Naive B cell (primary cell): ENCODE measurements at regions not wholly inside any gene's neighbourhood (a gene's known extent, or its start where the extent isn't known, plus 50 kb on each side); places are given as distances from the start of the nearest gene placed in this dataset.
A peak's percentile ranks its signal among the peaks of the same experiment; 100 is the strongest.
"Not testable (repeated sequence)": the region's sequence is repeated elsewhere in the genome, so short reads cannot be mapped to it uniquely, and the experiment has no call there.

Source experiments
- ATAC-seq, 2 donors: fragments of 150-1000 bp; cut with Tn5 transposase; 2 replicates each; pipeline ENCODE4 v1.10.0; 2021; ENCODE audit warnings: low read depth in 2 of 2, mild to moderate bottlenecking in 2 of 2, moderate library complexity in 2 of 2
- DNase-seq: peaks from one replicate; pipeline ENCODE4 v3.0.0; 2022
- H3K27ac Mint-ChIP-seq, 6 donors: one replicate each; pipeline ENCODE4 v1.8.0; 2020 to 2022; ENCODE audit warnings: mild to moderate bottlenecking in 6 of 6, mixed read lengths in 6 of 6, moderate library complexity in 5 of 6, inconsistent platforms in 2 of 6
- H3K27me3 Mint-ChIP-seq, 3 donors: one replicate each; pipeline ENCODE4 v1.8.0; 2021 to 2022; ENCODE audit warnings: mixed read lengths in 3 of 3, mild to moderate bottlenecking in 1 of 3
- H3K36me3 Mint-ChIP-seq, 2 donors: one replicate each; pipeline ENCODE4 v1.8.0; 2020 to 2022; ENCODE audit warnings: mixed read lengths in 2 of 2, inconsistent platforms in 1 of 2, mild to moderate bottlenecking in 1 of 2
- H3K4me1 Mint-ChIP-seq, 3 donors: one replicate each; pipeline ENCODE4 v1.8.0; 2020 to 2022; ENCODE audit warnings: mixed read lengths in 3 of 3, inconsistent platforms in 1 of 3, mild to moderate bottlenecking in 1 of 3, moderate library complexity in 1 of 3
- H3K4me3 Mint-ChIP-seq, 8 donors: one replicate each; pipeline ENCODE4 v1.8.0; 2020 to 2022; ENCODE audit warnings: mild to moderate bottlenecking in 8 of 8, mixed read lengths in 8 of 8, moderate library complexity in 8 of 8, inconsistent platforms in 2 of 8
- H3K9me3 Mint-ChIP-seq, 7 donors: one replicate each; pipeline ENCODE4 v1.8.0; 2020 to 2022; ENCODE audit warnings: mixed read lengths in 7 of 7, mild to moderate bottlenecking in 5 of 7, inconsistent platforms in 2 of 7, moderate library complexity in 1 of 7

DNA sequence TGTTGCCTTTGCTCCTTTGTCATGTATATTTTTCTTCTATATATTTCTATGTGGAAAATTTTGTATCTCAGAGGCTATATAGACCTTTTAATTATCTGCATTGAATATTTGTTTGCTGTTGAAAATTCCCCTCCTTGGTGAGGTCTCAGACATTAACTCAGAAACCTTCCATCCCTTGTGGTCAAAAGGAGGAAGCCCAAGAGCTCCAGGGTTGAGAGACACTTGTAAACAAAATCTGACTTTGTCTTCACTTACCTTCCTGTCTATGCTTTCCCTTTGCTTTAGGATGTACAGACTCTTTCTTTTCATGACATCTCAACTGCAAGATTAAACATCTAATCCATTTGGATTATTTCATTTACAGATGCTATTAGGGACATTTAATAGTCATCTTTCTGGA lies 157.5 kb downstream of the PCDH20 start:
- peaks cover 0 to 7% (median 1%) of the 10 kb centered on the region in 7 donors for H3K9me3 Mint-ChIP-seq
- ATAC-seq (no peak), DNase-seq (no peak)
- H3K27ac Mint-ChIP-seq, result no peak overlapping the region
- no peaks in the 10 kb centered on the region for H3K27me3 Mint-ChIP-seq
- H3K36me3 Mint-ChIP-seq, result no peaks in the 10 kb centered on the region
- no peak overlapping the region for H3K4me3 Mint-ChIP-seq
- no peaks in the 10 kb centered on the region for H3K4me1 Mint-ChIP-seq

DNA sequence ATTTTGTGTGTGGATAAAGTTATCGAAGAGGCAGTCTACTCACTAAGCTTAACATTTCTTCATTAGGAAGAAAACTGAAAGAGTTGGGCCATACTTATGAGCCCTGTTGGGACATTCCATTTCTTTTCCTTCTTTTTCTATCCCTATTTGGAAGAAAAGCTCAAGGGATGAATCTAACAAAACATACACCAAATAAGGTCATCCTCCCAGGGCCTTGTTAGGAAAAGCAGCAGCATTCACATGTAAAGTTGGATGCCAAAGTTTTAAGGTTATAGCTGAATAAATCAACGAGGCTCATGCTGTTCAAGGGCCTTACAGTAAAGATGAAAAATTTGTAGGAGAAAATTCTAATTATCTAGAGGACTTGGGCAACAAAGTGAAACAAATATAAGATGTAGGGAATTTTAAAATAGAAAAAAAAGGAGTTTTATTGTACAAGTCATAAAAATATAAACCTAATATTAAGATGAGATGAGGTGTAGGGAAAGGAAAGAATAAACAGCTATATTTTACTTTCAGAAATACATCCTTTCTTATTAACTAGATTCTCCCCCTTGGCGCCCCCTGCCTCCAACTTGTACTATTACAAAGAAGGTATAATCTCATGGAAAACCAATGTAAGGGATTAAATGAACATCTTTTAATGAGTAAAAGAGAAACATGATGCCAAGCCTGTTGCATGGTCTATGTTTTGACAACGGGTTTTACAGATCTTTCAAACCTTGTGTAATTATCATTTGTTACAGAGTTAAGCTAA lies 160.4 kb downstream of the PCDH20 start:
- ATAC-seq, result no peak
- Mint-ChIP-seq H3K4me3 (no peak overlapping the region), H3K36me3 (no peaks in the 10 kb centered on the region), H3K27me3 (no peaks in the 10 kb centered on the region), H3K4me1 (no peaks in the 10 kb centered on the region), H3K27ac (no peak overlapping the region), H3K9me3 (peaks cover 0 to 9% (median 3%) of the 10 kb centered on the region in 7 donors)
- DNase-seq, result no peak

DNA sequence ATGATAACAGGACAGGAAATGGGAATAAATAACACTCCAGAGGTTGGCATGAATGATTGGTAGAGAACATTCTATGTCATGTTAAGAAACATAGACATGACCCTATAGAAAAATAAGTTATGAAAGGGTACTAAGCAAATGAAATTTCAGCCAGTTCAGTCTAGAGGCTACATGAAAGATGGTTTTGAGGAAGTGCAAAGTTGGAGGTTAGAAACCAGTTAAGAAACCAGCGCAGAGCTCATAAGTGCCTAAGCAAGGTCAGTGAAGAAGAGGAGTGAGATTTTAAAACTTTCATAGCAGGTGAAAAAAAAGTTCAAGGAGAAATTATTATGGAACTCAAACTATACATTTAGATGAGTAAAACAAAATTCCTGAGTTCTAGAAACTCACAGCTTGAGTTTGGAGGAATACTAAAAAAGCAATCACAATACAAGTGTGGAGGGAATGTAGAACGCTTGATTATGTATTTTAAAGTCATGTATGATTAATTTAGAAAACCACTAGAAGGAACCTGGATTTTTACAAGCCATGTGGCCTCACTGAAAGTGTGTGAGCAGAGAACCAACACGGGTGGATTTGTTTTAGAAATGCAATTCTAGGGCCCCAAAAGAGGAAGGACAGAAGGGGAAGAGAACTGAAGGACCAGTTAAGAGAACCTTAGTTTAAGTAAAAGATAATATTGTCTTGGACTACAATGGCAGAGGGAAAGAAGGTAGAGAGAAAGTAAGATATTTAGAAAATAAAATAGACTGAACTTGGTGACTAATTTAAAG lies 162.4 kb downstream of the PCDH20 start:
- Mint-ChIP-seq H3K36me3 (no peaks in the 10 kb centered on the region), H3K4me3 (no peak overlapping the region), H3K9me3 (peaks cover 0 to 9% (median 3%) of the 10 kb centered on the region in 7 donors), H3K27me3 (no peaks in the 10 kb centered on the region), H3K4me1 (no peaks in the 10 kb centered on the region), H3K27ac (no peak overlapping the region)
- ATAC-seq (no peak), DNase-seq (no peak)

DNA sequence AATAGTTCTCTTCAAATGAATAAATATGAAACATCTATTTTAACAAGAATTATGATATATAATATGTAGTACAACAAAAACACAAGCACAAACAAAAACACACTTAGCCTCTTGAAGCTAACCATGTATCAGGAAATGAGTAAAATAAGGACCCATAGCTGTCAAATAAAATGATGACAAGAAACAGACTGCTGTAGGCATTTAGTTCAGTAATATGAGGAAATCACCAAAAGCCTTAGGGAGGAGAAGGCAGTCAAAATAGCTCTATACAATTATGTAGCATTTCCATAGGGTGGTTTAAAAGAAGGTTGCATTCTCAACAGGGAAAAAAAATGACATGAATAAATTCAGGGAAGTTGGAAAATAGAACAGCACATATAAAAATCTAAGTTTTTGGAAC lies 163.4 kb downstream of the PCDH20 start:
- no peak for ATAC-seq
- no peaks in the 10 kb centered on the region for H3K36me3 Mint-ChIP-seq
- H3K27me3 Mint-ChIP-seq, result no peaks in the 10 kb centered on the region
- H3K4me1 Mint-ChIP-seq, result no peaks in the 10 kb centered on the region
- no peak overlapping the region for H3K27ac Mint-ChIP-seq
- DNase-seq, result no peak
- H3K9me3 Mint-ChIP-seq, result peaks cover 0 to 7% (median 3%) of the 10 kb centered on the region in 7 donors
- no peak overlapping the region for H3K4me3 Mint-ChIP-seq

DNA sequence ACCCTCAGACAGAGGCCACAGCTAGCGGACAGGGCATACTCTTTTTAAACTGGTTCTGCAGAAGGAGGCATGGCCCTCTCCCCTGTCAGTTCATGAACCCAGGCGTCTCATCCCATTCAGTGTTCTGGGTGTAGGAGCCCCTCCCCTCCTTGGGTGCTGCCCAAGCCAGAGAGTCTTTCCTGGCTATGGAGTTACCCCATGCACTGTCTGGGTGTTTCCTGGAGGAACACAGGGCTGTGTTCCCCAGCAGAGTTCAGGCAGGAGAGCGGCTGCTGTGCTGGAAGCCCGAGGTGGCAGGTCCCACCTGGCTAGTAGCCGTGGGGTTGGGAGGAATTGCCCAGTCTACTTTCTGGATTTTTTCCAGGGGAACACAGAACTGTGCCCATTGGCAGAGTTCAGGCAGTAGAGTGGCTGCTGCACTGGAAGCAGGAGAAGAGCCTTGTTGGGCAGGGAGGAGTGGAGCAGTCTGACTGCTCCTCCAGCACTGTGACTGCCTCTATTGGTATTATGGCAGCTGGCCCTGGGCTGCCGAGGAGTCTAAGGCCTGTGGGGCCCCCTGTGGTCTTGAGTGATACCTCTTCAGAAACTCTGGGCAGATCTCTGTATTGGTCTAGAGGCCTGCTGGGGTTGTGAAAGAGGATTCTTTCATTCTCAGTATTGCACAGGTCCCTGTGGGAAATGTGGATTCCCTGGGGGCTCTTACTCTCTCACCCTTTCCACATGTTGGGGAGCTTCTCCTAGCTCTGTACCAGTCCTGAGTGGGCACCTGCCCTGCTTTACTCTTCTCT lies 168.3 kb downstream of the PCDH20 start:
- Mint-ChIP-seq H3K4me1 (no peaks in the 10 kb centered on the region), H3K27ac (no peak overlapping the region)

DNA sequence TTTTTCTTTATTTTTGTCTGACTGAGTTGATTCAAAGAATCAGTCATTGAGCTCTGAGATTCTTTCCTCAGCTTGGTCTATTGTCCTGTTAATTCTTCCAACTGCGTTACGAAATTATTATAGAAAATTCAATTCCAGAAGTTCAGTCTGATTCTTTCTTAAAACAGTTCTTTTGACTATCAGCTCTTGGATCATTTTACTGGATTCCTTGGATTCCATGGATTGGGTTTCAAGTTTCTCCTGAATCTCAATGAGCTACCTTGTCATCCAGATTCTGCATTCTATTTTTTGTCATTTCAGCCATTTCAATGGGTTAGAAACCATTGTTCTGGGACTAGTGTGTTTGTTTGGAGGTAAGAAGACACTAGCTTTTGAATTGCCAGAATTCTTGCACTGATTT lies 169.3 kb downstream of the PCDH20 start:
- Mint-ChIP-seq H3K27me3 (no peaks in the 10 kb centered on the region), H3K4me3 (no peak overlapping the region), H3K36me3 (no peaks in the 10 kb centered on the region), H3K4me1 (no peaks in the 10 kb centered on the region), H3K9me3 (peaks cover 3 to 12% (median 9%) of the 10 kb centered on the region in 7 donors), H3K27ac (no peak overlapping the region)
- no peak for ATAC-seq
- no peak for DNase-seq

More for the DNA sequence above, 168.3 kb downstream of the PCDH20 start:
- H3K9me3 Mint-ChIP-seq, result peaks cover 3 to 12% (median 7%) of the 10 kb centered on the region in 7 donors
- ATAC-seq (no peak), DNase-seq (no peak)
- no peaks in the 10 kb centered on the region for H3K27me3 Mint-ChIP-seq
- no peak overlapping the region for H3K4me3 Mint-ChIP-seq
- H3K36me3 Mint-ChIP-seq, result no peaks in the 10 kb centered on the region

DNA sequence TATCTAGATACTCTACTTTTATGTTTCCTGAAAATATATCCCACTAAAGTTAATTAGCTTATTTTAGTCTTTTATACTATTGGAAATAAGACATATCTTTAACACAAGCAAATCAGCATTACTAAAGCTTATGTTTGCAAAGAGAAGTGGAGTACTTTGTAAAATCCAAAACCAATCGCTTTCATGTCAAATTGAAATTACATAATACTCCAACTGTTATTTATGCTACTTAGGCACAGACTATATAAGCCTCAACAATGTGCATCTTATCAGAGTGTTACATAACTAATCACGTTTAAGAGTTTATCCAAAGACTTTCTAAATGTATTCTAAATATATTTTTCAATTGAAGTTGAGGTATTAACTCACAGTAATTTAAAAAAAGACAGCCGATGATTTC lies 200.0 kb downstream of the PCDH20 start:
- Mint-ChIP-seq H3K9me3 (peaks cover 0 to 20% (median 3%) of the 10 kb centered on the region in 7 donors), H3K4me3 (no peak overlapping the region), H3K27ac (no peak overlapping the region), H3K4me1 (no peaks in the 10 kb centered on the region), H3K27me3 (no peaks in the 10 kb centered on the region), H3K36me3 (no peaks in the 10 kb centered on the region)
- DNase-seq (no peak), ATAC-seq (no peak)

DNA sequence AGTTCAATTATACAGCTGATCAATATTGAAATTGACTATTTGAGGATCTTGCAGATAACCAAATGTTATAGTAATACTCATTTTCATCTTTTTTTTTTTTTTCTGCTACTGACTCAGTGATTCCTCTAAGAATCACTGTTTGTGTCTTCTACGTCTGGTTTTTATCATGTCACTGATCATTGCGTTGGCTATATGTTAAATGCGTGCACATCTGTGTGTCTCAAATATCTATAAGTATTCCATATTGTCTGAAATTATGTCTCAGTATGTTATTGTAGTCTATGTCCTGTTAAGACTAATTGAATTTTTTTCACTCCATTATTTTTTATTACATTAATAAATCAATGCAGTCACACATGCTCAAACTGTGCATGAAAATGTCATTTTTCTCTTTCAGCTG lies 200.5 kb downstream of the PCDH20 start:
- peaks cover 0 to 20% (median 3%) of the 10 kb centered on the region in 7 donors for H3K9me3 Mint-ChIP-seq
- H3K27ac Mint-ChIP-seq, result no peak overlapping the region
- H3K4me1 Mint-ChIP-seq, result no peaks in the 10 kb centered on the region
- no peaks in the 10 kb centered on the region for H3K36me3 Mint-ChIP-seq
- DNase-seq, result no peak
- no peak for ATAC-seq
- H3K27me3 Mint-ChIP-seq, result no peaks in the 10 kb centered on the region
- no peak overlapping the region for H3K4me3 Mint-ChIP-seq

DNA sequence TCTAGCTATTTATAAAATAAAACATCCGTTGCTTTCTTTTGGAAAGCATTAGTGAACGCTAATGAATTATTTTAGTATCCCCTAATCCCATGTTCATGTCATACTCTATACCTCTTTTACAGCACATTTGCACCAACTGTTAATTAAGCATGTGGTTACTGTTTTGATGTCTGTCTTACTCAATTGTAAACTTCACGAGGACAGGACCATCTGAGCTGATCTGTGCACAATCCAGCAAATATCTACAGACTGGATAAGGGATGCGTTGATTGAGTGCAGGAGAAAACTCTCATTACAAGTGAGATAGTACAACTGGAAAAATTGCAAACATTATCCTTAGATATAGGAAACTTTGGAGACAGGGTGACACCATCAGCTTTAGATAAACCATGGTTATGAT lies 201.1 kb downstream of the PCDH20 start:
- Mint-ChIP-seq H3K4me3 (no peak overlapping the region), H3K9me3 (peaks cover 0 to 20% (median 3%) of the 10 kb centered on the region in 7 donors), H3K27ac (no peak overlapping the region), H3K36me3 (no peaks in the 10 kb centered on the region), H3K4me1 (no peaks in the 10 kb centered on the region), H3K27me3 (no peaks in the 10 kb centered on the region)
- DNase-seq (no peak), ATAC-seq (no peak)

DNA sequence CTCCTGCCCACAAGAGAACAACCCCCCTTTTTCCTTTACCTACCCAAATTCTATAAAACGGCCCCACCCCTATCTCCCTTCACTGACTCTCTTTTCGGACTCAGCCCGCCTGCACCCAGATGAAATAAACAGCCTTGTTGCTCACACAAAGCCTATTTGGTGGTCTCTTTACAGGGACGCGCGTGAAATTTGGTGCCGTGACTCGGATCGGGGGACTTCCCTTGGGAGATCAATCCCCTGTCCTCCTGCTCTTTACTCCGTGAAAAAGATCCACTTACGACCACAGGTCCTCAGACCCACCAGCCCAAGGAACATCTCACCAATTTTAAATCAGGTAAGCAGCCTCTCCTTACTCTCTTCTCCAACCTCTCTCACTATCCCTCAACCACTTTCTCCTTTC lies 209.8 kb downstream of the PCDH20 start:
- H3K4me1 Mint-ChIP-seq, ATAC-seq, H3K36me3 Mint-ChIP-seq, H3K9me3 Mint-ChIP-seq, DNase-seq, H3K27me3 Mint-ChIP-seq, H3K27ac Mint-ChIP-seq: not testable (repeated sequence)
- peak overlapping the region in 1 of 8 donors; percentile 52 for H3K4me3 Mint-ChIP-seq

DNA sequence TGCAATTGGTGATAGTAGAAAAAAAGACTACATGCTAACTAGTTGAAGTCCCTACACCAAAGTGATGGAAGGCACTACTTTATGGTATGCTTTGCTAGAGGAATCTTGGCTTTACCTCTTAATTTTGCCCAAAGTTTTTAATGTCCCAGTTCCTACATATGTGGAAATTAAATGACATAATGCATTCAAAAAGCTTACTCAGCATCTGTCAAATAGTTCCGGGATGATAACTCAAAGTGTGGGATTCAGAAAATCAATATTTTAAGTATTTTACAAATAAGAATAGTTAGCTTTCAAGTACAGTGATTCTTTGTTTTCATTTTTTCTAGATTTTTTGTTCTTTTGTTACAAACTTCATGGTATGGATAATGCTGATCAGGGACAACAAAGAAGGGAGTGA lies 211.6 kb downstream of the PCDH20 start:
- Mint-ChIP-seq H3K27me3 (no peaks in the 10 kb centered on the region), H3K9me3 (peaks cover 0 to 9% (median 2%) of the 10 kb centered on the region in 7 donors), H3K4me1 (no peaks in the 10 kb centered on the region), H3K36me3 (no peaks in the 10 kb centered on the region), H3K27ac (no peak overlapping the region), H3K4me3 (no peak overlapping the region)
- no peak for ATAC-seq
- no peak for DNase-seq

DNA sequence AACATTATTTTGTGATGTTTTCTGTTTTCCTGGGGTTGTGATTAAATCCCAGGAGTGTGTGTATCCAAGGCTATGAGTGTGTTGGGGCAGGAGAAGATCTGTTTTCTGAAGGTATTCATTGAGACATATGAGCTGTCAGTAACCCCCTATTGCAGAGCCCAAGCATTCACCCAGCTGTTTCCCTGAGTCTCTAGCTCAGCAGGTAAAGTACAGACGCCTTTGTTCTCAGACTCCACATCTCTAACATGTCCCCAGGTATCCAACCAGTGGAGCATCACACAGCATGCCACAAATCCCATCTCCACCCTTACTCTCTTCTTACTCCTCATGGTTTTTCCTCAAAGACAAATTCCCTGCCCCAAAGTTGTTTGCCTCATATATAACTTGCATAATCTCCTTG lies 213.6 kb downstream of the PCDH20 start:
- Mint-ChIP-seq H3K4me3 (no peak overlapping the region), H3K9me3 (peaks cover 0 to 9% (median 2%) of the 10 kb centered on the region in 7 donors), H3K27ac (no peak overlapping the region), H3K27me3 (no peaks in the 10 kb centered on the region), H3K4me1 (no peaks in the 10 kb centered on the region), H3K36me3 (no peaks in the 10 kb centered on the region)
- DNase-seq (no peak), ATAC-seq (no peak)

DNA sequence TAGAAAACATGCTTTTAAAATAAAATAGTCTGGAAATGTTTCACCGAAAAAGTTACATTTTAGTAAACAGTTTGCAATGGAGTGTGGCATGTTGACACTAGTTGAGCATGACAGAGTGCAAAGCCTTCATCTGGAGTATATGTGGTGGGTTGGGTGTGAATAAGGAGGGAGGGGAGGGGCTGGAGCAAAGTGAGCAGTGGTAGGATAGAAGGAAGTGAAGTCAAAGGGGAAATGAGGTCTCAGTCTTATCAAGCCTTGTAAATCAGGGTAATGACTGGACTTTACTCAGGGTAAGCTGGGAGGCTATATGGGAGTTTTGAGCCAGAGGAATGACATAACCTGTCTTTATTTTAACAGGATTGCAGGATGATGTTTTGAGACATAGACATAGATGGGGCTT lies 222.8 kb downstream of the PCDH20 start:
- no peak for ATAC-seq
- Mint-ChIP-seq H3K4me3 (no peak overlapping the region), H3K36me3 (no peaks in the 10 kb centered on the region), H3K27me3 (no peaks in the 10 kb centered on the region), H3K9me3 (peaks cover 0 to 4% (median 0%) of the 10 kb centered on the region in 7 donors), H3K27ac (no peak overlapping the region), H3K4me1 (no peaks in the 10 kb centered on the region)
- no peak for DNase-seq
